ENCODE measurements at regions not wholly inside any gene's neighbourhood (a gene's known extent, or its start where the extent isn't known, plus 50 kb on each side); places are given as distances from the start of the nearest gene placed in this dataset.
A peak's percentile ranks its signal among the peaks of the same experiment; 100 is the strongest.
"Not testable (repeated sequence)": the region's sequence is repeated elsewhere in the genome, so short reads cannot be mapped to it uniquely, and the experiment has no call there.

DNA sequence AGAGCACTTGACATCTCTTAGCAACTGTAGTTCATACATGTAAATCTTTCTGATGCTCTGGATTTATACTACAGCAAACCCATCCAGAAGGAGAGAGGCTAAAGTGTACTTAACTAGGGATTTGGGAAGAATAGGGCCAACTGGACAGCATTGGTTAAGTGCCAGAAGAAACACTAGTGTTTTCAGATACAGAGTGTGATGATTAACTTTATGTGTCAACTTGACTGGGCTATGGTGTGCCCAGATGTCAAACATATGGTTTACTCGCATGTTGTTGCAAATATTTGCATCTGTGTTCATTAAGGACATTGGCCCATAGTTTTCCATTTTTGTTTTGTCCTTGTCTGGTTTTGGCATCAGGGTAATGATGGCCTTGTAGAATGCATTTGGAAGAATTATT lies 384.7 kb upstream of the KCND2 start:
- no peak overlapping the region for H3K9ac ChIP-seq (ENCODE audit: insufficient read length)
- DNase-seq (ENCODE audit: low read depth, low spot score) = no peak
- no peak overlapping the region for H3K4me3 ChIP-seq
- H3K9me3 ChIP-seq (ENCODE audit: low read depth, low read length) = no peaks in the 10 kb centered on the region
- TF ChIP-seq EZH2 (IDR thresholded peaks at IDR 0.05) (no peak), POLR2AphosphoS5 (IDR thresholded peaks at IDR 0.05; ENCODE audit: borderline replicate concordance, low read depth, low read length) (no peak), FOXP2 (optimal IDR thresholded peaks at IDR 0.05; ENCODE audit: control extremely low read depth, extremely low read length, insufficient read depth) (no peak)
- no peaks in the 10 kb centered on the region for H3K36me3 ChIP-seq (ENCODE audit: insufficient read depth, low read length)
- no peak overlapping the region for H3K27ac ChIP-seq

DNA sequence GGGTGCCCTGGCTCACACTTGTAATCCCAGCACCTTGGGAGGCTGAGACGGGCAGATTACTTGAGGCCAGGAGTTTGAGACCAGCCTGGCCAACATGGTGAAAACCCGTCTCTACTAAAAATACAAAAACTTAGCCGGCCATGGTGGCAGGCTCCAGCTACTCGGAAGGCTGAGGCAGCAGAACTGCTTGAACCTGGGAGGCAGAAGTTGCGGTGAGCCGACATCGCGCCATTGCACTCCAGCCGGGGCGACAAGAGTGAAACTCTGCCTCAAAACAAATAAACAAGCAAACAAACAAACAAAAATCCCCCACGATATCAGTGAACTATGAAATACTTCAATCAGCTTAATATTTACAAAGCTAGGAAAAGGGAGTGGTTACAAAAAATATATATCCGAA lies 382.3 kb upstream of the KCND2 start:
- Histone ChIP-seq H3K27ac (no peak overlapping the region), H3K9ac (ENCODE audit: insufficient read length) (no peak overlapping the region), H3K4me3 (no peak overlapping the region), H3K9me3 (ENCODE audit: low read depth, low read length) (no peaks in the 10 kb centered on the region), H3K36me3 (ENCODE audit: insufficient read depth, low read length) (no peaks in the 10 kb centered on the region)
- no peak for TF ChIP-seq POLR2AphosphoS5 (IDR thresholded peaks at IDR 0.05; ENCODE audit: borderline replicate concordance, low read depth, low read length)
- no peak for TF ChIP-seq EZH2 (IDR thresholded peaks at IDR 0.05)
- no peak for DNase-seq (ENCODE audit: low read depth, low spot score)

DNA sequence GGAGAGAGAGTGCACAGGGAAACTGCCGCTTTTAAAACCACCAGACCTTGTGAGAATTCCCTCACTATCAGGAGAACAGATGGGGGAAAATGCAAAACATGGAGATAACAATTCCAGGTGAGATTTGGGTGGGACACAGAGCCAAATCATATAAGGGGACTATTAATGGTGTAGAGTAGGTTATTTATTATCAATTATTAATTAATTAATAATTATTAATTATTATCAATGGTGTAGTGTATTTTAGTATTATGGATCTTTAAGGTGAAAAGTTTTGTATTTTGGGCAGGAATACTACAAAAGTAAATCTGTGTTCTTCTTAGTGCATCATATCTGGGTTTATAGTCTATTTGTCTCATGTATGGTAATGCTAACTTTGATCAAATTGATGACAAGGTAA lies 377.7 kb upstream of the KCND2 start:
- no peak overlapping the region for H3K9ac ChIP-seq (ENCODE audit: insufficient read length)
- no peak overlapping the region for H3K27ac ChIP-seq
- H3K4me3 ChIP-seq = no peak overlapping the region
- TF ChIP-seq FOXP2 (optimal IDR thresholded peaks at IDR 0.05; ENCODE audit: control extremely low read depth, extremely low read length, insufficient read depth) (no peak), EZH2 (IDR thresholded peaks at IDR 0.05) (no peak), POLR2AphosphoS5 (IDR thresholded peaks at IDR 0.05; ENCODE audit: borderline replicate concordance, low read depth, low read length) (no peak)
- no peaks in the 10 kb centered on the region for H3K36me3 ChIP-seq (ENCODE audit: insufficient read depth, low read length)
- DNase-seq (ENCODE audit: low read depth, low spot score) = no peak
- H3K9me3 ChIP-seq (ENCODE audit: low read depth, low read length) = no peaks in the 10 kb centered on the region; the same call in 1 of the 2 replicates

DNA sequence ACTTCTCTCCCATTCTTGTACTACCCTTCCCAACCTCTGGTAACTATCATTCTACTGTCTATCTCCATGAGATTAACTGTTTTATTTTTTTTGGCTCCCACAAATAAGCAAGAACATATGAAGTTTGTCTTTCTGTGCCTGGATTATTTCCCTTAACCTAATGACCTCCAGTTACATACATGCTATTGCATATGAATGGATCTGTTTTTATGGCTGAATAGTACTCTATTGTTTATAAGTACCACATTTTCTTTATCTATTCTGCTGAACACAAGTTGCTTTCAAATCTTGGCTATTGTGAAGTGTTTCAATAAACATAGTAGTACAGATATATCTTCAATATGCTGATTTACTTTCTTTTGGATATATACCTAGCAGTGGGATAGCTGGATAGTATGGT lies 376.6 kb upstream of the KCND2 start:
- no peak overlapping the region for H3K4me3 ChIP-seq
- no peak for DNase-seq (ENCODE audit: low read depth, low spot score)
- no peaks in the 10 kb centered on the region for H3K36me3 ChIP-seq (ENCODE audit: insufficient read depth, low read length)
- H3K27ac ChIP-seq = no peak overlapping the region
- no peak overlapping the region for H3K9ac ChIP-seq (ENCODE audit: insufficient read length)
- H3K9me3 ChIP-seq (ENCODE audit: low read depth, low read length) = no peaks in the 10 kb centered on the region; the same call in 1 of the 2 replicates
- no peak for TF ChIP-seq POLR2AphosphoS5 (IDR thresholded peaks at IDR 0.05; ENCODE audit: borderline replicate concordance, low read depth, low read length)

DNA sequence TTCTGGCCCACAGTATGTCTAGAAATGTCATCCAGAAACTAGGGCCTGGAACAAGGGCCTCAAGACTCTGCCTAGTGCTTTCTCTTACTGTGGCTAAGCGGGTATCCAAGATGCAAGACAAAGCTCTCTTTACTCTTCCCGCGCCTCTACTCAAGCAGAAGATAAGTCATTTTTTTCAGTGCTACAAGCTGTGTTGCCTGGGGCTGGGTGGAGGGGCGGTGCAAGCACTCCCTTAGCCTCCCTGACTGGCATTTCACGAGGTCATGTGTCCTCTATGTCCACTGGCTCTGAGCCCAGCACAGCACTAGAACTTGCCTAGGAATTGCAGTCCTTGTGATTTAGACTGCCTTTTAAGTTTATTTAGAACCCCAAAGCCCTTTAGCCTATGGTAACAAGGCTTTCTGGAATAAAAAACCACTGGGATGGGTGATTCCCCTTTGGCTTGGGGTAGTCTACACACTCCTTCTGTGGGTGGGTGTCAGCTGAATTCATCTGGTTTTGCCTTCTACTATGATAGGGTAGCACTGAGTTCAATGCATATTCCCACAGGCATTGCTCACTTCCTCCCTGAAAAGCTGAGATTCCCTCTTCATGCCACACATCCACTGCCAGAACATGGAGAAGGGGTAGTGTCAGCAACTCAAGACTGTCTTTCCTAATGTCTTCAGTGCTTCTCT lies 371.8 kb upstream of the KCND2 start:
- no peaks in the 10 kb centered on the region for H3K36me3 ChIP-seq (ENCODE audit: insufficient read depth, low read length)
- TF ChIP-seq EZH2 (IDR thresholded peaks at IDR 0.05) (no peak), FOXP2 (optimal IDR thresholded peaks at IDR 0.05; ENCODE audit: control extremely low read depth, extremely low read length, insufficient read depth) (no peak), POLR2AphosphoS5 (IDR thresholded peaks at IDR 0.05; ENCODE audit: borderline replicate concordance, low read depth, low read length) (no peak)
- no peaks in the 10 kb centered on the region; the same call in 1 of the 2 replicates for H3K9me3 ChIP-seq (ENCODE audit: low read depth, low read length)
- no peak overlapping the region for H3K27ac ChIP-seq
- H3K4me3 ChIP-seq = no peak overlapping the region
- no peak overlapping the region for H3K9ac ChIP-seq (ENCODE audit: insufficient read length)
- DNase-seq (ENCODE audit: low read depth, low spot score) = no peak

DNA sequence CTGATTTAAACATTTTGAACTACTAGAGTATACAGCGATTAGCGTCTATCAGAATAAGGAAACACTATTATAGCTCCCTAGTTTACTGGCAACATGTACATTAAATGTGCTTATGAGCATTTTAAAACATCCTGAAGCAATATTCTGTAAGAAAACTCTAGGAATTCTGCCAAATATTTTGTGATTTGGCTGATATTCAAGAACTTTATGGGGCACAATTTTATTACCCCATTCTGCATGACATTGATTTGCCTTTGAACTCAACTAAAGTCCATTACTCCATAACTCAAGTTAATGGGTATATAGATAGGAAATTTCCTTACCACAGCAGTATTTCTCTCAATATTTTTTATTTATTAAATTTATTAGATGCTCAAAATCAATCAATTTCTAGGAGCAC lies 369.9 kb upstream of the KCND2 start:
- H3K36me3 ChIP-seq (ENCODE audit: insufficient read depth, low read length) = no peaks in the 10 kb centered on the region
- DNase-seq (ENCODE audit: low read depth, low spot score) = peak; percentile 96
- H3K27ac ChIP-seq = no peak overlapping the region

DNA sequence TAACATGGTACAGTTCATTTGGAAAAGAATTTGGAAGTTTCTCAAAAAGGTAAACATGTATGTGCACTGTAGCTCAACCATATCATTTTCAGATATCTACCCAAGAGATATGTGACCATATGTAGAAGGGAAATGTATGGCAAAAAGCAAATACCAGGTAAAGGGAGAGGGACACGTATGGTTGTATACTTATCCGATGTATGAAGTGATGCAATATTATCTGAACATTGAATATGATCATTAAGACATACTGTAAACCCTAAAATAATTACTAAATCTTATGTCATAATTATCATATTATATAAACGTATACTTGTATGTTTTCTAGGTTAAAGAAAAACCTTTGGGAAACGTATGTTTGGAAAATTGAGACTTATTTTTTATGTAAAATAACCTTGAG lies 367.5 kb upstream of the KCND2 start:
- Histone ChIP-seq H3K36me3 (ENCODE audit: insufficient read depth, low read length) (no peaks in the 10 kb centered on the region), H3K27ac (no peak overlapping the region), H3K9ac (ENCODE audit: insufficient read length) (no peak overlapping the region), H3K9me3 (ENCODE audit: low read depth, low read length) (no peaks in the 10 kb centered on the region), H3K4me3 (no peak overlapping the region)
- DNase-seq (ENCODE audit: low read depth, low spot score) = no peak
- no peak for TF ChIP-seq POLR2AphosphoS5 (IDR thresholded peaks at IDR 0.05; ENCODE audit: borderline replicate concordance, low read depth, low read length)
- no peak for TF ChIP-seq FOXP2 (optimal IDR thresholded peaks at IDR 0.05; ENCODE audit: control extremely low read depth, extremely low read length, insufficient read depth)
- no peak for TF ChIP-seq EZH2 (IDR thresholded peaks at IDR 0.05)

More for the DNA sequence above, 369.9 kb upstream of the KCND2 start:
- no peak overlapping the region for H3K4me3 ChIP-seq
- H3K9me3 ChIP-seq (ENCODE audit: low read depth, low read length) = no peaks in the 10 kb centered on the region; the same call in 1 of the 2 replicates
- H3K9ac ChIP-seq (ENCODE audit: insufficient read length) = no peak overlapping the region
- TF ChIP-seq EZH2 (IDR thresholded peaks at IDR 0.05) (no peak), FOXP2 (optimal IDR thresholded peaks at IDR 0.05; ENCODE audit: control extremely low read depth, extremely low read length, insufficient read depth) (no peak), POLR2AphosphoS5 (IDR thresholded peaks at IDR 0.05; ENCODE audit: borderline replicate concordance, low read depth, low read length) (peak; percentile 57; the same call in 1 of the 2 replicates)

DNA sequence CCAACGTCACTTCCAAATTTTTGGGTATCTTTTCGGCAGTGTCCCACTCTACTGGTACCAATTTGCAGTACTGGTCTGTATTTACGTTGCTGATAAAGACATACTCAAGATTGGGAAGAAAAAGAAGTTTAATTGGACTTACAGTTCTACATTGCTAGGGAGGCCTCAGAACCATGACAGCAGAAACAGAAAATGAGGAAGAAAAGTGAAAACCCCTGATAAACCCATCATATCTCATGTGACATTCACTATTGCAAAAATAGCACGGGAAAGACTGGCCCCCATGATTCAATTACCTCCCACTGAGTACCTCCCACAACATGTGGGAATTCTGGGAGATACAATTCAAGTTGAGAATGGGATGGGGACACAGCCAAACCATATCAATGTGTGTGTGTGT lies 364.0 kb upstream of the KCND2 start:
- Histone ChIP-seq H3K4me3 (no peak overlapping the region), H3K36me3 (ENCODE audit: insufficient read depth, low read length) (no peaks in the 10 kb centered on the region), H3K9me3 (ENCODE audit: low read depth, low read length) (no peaks in the 10 kb centered on the region), H3K27ac (no peak overlapping the region), H3K9ac (ENCODE audit: insufficient read length) (no peak overlapping the region)
- no peak for TF ChIP-seq FOXP2 (optimal IDR thresholded peaks at IDR 0.05; ENCODE audit: control extremely low read depth, extremely low read length, insufficient read depth)
- no peak for TF ChIP-seq EZH2 (IDR thresholded peaks at IDR 0.05)
- no peak for TF ChIP-seq POLR2AphosphoS5 (IDR thresholded peaks at IDR 0.05; ENCODE audit: borderline replicate concordance, low read depth, low read length)
- DNase-seq (ENCODE audit: low read depth, low spot score) = no peak

DNA sequence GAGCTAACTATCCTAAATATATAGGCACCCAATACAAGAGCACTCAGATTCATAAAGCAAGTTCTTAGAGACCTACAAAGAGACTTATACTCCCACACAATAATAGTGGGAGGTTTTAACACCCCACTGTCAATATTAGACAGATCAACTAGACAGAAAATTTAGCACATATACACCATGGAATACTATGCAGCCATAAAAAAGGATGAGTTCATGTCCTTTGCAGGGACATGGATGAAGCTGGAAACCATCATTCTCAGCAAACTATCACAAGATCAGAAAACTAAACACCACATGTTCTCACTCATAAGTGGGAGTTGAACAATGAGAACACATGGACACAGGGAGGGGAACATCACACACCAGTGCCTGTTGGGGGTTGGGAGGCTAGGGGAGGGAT lies 358.9 kb upstream of the KCND2 start:
- not testable (repeated sequence) for H3K36me3 ChIP-seq (ENCODE audit: insufficient read depth, low read length); H3K27ac ChIP-seq; H3K4me3 ChIP-seq; H3K9ac ChIP-seq (ENCODE audit: insufficient read length); H3K9me3 ChIP-seq (ENCODE audit: low read depth, low read length); DNase-seq (ENCODE audit: low read depth, low spot score)
